Activated CD4-positive, alpha-beta T cell treated with anti-CD3 and anti-CD28 coated beads, Interleukin-2, amount 50 U/mL, for 4 hours (primary cell): ENCODE measurements at regions not wholly inside any gene's neighbourhood (a gene's known extent, or its start where the extent isn't known, plus 50 kb on each side); places are given as distances from the start of the nearest gene placed in this dataset.
A peak's percentile ranks its signal among the peaks of the same experiment; 100 is the strongest.
"Not testable (repeated sequence)": the region's sequence is repeated elsewhere in the genome, so short reads cannot be mapped to it uniquely, and the experiment has no call there.

Experiments used
- DNase-seq, 2 experiments: peaks; one replicate each; pipeline ENCODE4 v3.0.0-alpha.2; 2020

DNA sequence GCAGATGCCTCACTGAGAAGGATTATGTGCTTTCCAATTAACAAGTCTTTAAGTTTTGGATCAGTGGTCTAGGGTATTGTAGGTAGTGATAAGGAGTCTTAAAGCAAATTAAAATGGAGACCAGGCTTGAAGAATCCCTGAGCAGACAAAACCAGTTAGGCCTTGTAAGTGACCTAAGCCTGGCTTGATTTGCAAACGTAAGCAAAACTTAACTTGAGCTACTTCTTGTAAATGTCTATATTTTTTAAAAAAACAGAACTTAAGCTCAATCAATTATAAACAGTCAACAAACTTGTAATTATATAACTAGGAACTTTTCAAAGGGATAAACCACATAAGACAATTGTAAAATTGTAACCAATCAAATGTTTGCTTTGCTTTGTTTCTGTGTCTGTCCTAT is 72.7 kb upstream of the NALF2 start:
- no peak for DNase-seq

DNA sequence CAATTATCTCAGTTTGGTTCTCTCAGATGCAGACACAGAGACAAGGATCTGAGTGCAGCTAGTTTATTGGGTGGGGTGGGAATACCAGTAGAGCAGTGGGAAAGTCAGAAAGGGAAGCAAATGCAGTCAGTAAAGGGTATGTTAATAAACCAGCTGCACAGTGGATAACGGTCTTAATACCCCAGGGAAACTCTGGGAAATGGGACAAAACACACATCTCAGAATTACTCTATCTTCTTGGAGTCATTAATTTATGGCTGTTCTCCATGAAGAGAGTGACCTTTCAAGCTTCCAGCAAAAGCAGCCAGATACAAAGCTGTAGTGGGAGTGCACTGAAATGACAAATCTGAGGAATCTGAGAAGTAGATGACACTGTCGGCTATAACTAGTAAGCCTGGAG is 73.3 kb upstream of the NALF2 start:
- DNase-seq: no peak

DNA sequence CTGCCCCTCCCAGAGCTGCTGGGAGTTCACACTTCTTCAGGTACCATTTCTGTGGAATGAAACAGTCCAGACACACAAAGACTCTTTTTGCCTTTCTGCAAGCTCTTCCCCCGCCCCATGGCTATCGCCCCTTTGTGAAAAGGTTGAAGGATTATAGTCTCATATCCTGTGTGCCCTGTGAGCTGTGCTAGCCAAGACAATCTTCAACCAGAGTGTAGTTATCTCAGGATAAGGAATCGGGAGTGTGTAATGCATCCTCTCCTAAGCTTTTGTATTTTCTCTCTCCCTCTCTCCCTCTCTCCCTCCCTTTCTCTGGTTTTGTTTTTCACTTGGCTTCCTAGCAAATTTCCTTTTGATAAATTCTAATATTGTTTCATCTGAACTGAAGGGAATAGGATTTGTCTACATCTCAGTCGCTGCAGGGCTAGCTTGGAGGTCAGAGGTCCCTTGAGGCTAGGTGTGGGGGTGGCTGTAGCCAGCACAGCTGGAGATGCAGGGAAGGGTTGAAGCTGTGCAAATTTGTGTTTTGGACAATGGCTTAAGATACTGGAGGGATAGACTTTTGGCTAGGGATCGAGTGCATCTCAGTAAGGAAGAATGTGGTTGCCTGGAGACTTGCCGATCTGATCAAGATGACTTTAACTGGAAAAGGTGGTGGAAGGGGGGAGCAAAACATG is 74.6 kb upstream of the NALF2 start:
- no peak for DNase-seq

DNA sequence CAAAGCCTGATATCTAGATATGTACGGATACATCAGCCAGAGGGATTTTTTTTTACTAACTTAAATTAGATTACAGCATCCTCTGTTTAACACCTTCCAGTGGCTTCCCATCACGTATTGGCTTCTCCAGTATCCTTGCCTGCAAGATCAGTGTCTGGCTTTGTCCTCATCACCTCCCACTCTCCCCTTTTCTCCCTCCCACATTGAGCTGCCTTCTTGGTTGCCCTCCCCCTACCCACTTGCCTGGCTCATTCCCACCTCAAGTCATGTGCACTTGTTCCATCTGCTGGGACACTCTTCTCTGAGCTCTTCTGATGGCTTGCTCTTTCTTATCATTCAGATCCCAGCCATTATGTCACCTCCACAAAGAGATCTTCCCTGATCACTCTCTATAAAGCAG is 75.9 kb upstream of the NALF2 start:
- no peak for DNase-seq

DNA sequence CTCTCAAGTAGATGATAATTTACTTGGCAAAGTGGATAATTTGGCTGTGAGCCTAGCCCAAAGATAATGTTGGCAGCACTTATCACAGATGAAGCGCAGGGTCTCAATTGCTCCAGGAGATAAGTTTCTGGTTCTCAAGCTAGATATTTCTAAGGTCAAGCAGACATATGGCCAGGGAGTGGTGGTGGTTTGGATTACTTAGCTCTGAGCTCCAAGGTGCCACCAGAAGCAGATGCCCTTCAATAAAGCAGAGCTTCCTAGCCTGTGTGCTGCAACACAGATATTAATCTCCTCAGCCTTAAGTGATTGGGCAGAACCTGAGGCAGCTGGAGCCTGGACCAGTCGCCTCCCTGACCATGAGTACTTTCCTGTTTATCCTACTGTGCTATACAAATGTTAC is 79.2 kb upstream of the NALF2 start:
- DNase-seq: no peak

DNA sequence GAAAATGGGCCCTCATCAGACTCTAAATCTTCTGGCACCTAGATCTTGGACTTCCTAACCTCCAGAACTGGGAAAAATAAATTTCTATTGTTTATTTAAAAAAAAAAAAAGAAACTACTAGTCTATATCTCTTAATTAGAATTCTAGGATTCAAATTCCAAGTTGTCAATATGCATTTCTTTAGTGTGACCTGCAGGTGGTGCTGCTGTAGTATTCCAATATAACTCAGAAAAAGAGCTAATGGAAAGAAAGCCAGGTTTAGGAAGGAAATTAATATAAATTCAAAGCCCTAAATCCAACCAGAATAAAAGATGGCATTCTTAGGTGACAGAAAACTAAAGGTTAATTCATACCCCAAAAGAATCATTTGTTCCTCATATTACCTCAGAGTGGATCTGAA is 80.0 kb upstream of the NALF2 start:
- no peak for DNase-seq

DNA sequence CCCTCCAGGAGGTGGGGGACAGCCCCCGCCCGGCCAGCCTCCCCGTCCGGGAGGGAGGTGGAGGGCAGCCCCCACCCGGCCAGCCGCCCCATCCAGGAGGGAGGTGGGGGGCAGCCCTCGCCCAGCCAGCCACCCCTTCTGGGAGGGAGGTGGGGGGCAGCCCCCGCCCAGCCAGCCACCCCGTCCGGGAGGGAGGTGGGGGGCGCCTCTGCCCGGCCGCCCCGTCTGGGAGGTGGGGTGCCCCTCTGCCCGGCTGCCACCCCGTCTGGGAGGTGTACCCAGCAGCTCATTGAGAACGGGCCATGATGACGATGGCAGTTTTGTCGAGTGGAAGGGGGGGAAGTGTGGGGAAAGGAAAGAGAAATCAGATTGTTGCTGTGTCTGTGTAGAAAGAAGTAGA is 81.9 kb upstream of the NALF2 start:
- not testable (repeated sequence) for DNase-seq

DNA sequence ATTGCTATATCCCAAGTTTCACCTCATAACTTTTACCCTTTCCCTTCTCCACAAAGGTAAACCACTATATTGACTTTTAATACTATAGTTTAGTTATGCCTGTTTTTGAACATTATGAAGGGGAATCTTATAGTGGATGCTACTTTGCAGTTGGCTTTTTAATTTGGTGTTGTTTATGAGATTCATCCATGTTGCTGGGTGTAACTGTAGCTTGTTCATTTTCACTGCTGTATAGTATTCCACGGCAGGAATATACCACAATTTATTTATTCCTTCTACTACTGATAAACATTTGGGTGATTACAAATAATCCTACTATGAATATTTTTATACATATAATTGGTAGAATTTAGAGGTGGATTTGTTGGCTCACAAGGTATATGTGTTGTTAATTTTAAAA is 88.4 kb upstream of the NALF2 start:
- no peak for DNase-seq

DNA sequence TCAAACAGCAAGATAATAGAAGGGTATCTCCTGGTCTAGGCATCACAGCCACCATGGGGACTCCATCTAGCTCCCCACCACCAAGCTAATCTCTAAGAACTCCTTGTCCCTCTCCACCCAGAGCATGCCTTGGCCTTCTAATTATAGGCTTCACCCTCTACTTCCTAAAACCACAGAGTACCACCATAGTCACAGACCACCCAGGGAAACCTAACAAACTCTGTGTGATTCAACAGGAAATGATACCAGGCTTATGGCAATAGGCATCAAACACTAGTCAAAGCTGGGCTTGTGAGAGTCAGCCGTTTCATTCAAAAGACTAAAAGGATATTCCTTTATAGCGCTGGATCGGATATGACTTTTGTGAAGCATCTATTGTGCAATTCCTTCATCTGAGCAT is 91.5 kb upstream of the NALF2 start:
- DNase-seq: no peak

DNA sequence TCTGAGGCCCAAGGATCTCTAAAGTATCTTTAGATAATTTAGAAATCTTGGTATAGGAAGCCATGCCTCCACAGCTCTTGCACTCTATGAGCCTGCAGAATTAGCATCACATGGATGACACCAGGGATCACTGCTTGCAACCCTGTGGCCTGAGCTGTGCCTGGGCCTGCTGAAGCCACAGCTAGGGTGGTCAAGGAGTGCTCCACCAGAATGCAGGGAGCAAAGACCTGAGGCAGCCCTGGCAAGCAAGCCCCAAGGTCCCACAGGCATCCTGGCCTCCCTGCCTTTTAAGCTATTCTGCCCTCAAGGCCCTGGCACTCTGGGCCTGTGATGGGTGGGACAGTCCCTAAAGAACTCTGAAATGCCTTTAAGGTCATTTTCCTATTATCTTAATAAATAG is 105.2 kb upstream of the NALF2 start:
- DNase-seq: no peak

DNA sequence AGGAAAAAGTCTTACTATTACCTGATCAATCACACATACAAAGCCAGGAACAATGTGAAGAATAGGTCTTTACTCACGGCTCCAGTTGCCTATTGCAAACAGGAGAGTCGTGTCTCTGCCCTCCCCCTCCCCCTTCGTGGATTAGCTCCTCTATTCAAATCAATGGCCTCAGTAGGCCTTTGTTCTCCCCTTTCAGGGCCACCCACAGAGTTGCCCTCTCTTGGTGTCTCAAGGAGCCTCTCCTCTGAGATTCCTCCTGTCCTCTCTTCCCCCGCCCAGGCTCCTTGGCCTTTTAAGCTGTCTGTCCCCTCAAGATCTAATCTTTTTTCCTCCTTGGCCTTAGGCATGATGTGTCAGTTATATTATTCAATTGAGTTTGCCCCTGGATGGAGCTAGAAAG is 107.2 kb upstream of the NALF2 start:
- no peak for DNase-seq

DNA sequence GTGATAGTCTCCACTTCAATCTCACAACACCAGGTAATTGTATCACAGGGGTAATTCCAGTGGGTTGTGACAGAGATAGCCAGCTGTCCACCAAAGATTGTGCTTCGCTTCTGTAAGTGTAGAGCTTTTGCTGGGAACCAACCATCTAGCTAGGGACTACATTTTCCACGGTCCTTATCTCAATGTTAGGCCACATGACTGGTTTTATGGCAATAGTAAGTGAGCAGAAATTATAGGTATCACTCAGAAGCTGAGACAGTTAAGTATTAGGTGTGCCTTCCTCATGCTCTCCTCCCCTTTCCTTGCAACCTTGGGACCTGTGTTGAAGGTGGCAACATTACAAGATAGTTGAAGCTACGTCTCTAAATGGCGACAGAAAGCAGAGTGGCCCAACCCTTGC is 108.8 kb upstream of the NALF2 start:
- DNase-seq: no peak

DNA sequence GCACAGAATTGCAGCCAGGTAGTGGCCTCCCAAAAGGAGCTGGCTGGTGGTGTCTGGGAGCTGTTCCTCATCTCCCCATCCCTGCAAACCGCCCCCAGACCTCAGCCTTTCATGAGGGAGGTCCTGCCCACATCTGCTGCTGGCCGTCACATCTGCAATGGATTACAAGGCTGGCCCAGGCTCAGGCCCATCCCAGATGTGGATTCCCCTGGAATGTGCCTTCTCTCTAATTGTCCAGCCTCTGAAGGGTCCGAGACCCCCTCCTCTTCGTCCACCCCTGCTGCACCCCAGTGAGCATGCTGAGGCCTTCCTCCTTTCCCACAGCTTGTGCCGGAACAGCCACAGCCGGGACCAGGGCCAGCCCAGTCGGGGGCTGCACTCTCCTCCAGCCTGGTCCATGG is 115.0 kb upstream of the NALF2 start:
- no peak for DNase-seq

DNA sequence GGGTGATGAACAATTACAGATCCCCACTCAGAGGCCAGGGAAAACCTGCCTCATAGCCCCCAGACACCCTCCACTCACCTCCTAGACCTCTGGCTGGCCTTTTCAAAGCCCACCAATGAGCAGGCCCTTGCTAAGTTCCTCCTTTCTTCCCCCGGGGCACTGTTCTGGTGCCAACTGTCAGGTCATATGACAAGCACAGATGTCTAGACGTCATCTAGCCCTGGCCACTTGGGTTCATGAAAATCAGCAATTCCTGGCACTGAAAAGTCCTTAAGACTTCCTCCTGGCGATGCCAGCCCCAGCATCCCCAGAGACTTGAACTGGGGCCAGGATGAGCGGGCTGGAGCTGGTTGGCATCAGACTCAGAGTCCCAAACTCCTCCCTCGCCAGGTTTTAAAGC is 115.6 kb upstream of the NALF2 start:
- DNase-seq: no peak

DNA sequence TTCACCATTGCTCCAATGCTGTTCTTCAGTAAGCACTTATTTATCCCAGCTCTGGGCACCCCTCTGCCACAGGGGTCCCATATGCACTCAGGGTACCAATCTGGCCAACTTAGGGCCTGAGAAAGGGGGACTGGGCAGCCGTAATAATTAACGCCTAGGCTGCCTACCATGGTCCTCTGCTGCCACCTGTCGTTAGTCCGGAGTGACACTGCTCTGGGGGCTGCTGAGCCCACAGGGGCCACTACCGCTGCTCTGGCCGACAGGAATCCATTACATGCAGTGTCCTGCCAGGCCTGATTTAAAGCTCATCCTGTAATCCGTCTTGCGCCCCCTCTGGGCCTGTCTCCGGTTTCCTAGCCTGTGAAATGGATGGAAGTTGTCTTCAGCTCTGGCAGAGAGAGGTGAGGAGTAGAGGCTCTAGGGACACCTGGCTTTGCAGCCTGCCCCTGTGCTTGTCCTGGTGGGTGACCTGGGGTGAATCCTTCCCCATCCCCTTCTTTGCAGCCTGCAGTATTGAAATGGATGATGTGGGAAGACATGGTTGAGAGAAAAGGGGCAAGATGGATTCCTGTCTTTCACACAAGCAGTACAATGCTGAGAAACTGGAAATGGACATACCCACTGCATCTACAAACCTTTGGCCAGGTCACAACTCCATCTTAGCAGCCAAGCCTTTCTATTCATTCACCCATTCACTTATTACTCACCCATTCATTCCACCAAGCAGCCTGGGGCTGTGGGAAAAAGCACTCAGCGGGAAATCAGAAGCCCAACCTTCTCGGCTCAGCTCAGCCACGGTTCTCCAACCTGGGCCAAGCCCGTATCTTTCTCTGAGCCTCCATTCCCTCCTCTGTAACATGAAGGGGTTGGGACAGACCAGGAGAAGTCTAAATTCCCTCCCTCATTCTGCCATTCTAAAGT is 116.3 kb upstream of the NALF2 start:
- peak; percentile 1 to 2 for DNase-seq

DNA sequence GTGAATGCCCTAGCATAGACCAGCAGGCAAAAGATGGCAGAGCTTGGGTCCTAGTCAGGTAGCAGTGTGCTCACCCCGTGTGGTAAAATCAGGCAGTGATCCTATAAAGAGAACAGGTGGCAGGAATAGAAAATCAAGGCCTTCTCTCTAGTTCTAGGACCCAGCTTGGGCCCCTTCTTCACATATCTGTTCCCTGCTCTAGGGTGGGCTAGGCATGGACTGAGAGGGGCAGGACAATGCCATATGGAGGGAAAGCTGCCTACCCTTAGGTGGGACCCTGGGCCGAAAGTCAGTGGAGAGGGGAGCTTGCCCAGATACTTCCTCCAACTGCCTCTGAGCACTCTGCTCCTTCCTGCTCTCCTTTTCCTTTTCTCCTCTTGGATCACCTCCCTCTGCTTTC is 117.4 kb upstream of the NALF2 start:
- no peak for DNase-seq

DNA sequence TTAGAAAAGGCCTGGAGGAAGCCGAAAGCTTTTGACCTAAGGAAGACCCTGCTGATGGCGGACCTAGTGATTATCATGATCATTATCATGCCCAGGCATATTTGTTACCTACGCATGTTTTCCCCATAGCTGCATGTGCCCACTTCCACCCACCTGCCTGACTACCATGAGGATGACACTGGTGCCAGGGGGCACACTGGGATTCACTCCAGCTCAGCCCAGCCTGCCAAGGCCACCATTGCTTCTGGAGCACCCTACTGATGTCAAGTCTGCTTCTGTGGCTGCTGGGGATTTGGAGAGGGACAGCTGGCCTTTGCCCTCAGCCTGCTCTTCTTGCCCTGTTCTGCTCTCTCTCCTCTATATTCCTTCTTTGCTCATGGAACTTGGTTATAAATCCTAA is 124.7 kb upstream of the NALF2 start:
- DNase-seq: no peak

DNA sequence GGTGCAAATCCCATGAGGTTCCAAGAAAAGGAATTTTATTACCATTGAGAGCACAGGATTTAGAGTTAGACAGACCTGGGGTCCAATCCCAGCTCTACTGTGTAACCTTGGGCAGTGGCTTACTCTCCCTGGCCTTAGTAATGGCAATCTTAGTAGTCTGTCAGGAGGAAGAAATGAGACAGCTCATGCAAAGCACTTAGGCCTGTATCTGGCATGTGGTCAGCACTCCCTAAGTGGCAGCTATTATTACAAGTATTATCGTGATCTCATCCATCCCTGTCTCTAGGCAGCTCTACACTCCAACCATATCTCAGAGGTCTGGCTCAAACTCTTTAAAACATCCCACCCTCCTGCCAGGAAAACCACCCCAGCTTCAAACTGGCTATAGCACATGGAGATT is 129.6 kb upstream of the NALF2 start:
- DNase-seq: no peak

DNA sequence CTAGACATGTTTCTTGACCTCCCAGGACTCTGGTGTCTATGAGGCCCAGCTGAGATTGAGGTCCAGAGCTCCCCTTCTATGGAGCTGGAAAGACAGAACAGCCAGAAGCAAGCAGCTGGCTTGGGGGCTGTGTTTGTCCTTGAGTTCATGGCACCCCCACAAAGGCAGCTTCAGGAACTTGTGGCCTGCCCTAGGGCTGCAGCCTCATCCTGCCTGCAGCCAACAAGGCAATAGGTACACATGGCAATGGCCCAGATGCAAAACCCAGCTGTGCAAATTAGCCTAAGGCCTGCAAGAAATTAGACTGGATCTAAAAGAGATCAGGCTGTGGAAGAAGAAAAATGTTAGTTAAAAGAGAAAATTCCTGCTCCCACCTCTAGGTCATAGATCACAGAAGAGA is 131.7 kb upstream of the NALF2 start:
- DNase-seq: no peak

DNA sequence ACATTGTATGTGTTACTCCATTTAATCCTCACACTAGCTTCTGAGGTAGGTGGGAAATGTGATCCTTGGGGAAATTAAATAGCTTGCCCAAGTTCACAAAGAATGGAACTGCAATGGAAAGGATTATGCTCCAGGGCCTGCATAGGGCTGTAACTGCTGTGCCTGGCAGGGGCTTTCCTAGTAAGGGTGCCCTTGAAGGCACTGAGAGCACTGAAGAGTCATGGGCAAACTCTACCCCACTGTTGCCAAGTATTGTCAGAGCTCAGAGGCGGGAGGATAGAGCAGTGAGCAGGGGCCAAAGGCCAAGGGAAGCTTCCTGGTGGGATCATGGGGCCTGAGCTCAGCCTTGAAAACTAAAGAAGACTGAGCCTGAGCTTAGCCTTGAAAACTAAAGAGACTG is 133.0 kb upstream of the NALF2 start:
- DNase-seq: no peak

DNA sequence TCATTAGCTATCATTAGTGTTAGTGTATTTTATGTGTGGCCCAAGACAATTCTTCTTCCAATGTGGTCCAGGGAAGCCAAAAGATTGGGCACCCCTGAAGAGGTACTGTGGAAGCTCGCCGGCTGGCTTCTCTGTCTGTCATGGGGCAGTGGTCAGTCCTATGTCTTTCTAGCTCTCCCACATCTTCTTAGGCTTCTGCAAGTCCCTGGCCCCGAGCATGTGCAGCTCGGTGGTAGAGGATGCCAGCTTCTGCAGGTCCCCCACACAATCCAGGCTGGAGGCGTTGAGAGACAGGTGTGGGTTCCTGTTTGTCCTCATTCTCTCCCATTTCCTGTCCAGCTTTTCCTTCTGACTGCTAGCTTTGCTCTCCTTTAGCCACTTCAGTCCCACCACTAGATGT is 134.1 kb upstream of the NALF2 start:
- no peak for DNase-seq

DNA sequence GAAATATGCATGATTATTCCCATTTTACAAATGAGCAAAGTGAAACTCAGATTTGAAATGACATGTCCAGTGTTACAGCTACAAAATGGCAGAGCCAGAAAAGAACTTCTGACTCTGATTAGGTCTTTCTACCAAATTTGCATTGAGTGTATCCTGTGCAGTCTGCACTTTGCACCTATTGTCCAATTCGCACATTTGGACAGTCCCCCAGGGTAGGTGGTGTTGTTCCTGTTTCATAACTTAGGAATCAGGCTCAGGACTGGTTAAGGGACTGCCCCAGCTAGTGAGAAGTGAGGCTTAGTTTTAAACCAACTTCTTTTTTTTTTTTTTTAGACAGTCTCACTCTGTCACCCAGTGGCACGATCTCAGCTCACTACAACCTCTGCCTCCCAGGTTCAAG is 137.9 kb upstream of the NALF2 start:
- no peak for DNase-seq

DNA sequence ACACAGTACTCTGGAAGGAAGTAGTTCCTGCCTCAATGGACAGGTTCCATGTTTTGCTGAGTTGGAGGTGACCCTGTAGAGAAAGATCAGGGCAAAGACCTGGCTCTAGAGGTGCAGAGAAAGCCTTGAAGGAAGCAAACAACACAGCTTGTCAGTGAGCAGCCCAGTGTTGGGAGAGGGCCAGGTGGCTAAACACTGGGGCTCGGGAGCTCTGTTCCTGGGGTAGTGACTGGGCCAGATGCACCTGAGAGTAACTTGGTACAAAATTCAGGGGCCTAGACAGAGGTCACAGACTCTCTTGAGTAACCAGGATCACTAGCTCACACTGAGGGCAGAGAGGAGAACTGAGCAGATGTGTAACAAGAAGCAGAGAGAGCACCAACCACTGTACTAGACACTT is 138.4 kb upstream of the NALF2 start:
- DNase-seq: no peak

DNA sequence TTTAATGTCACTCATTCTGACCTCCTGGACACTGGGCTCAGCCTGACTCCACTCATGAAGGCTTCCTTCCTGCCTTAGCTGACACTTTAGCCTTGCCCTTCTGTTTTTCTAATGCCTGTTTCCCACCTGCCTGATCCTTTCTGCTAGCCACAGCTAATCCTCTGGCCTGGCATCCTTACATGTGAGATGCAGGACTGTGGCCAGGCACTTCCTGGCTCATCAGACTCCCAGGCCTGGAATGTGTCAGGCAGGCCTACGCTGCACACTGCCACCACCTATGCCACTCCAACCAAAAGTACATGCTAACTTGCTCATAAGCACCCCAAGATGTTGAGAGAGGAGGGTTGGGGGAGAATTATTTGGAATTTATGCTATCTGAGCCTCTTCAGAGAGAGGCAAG is 138.8 kb upstream of the NALF2 start:
- DNase-seq: no peak

DNA sequence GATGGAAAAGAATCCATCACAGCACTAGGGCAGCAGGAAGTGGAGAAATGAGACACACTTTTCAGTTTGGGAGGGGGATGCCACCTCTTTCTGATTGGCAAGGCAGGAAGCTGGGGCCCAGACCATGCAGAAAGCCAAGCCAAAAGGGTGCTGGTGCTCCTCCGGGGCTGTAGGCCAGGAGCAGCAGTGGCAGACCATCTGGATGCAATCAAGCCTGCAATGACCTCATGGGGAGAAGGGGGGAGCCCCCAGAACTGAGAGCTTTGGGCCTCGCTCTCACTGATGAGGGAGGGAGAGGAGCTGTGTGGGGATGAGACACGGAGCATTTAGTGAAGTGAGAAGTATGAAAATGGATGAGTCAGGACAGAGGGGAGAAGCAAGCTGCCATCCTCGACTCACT is 141.3 kb upstream of the NALF2 start:
- no peak for DNase-seq
